ENCODE measurements at regions not wholly inside any gene's neighbourhood (a gene's known extent, or its start where the extent isn't known, plus 50 kb on each side); places are given as distances from the start of the nearest gene placed in this dataset.
"Not testable (repeated sequence)": the region's sequence is repeated elsewhere in the genome, so short reads cannot be mapped to it uniquely, and the experiment has no call there.

- DNase-seq: no peak
Measured at GRCh38 chr13:99733346-99733745, 232.1 kb downstream of the TM9SF2 start.

- no peak for DNase-seq
Measured at GRCh38 chr13:99731747-99732146, 230.5 kb downstream of the TM9SF2 start.

GRCh38 chr13:99730403-99730802 is 229.1 kb downstream of the TM9SF2 start:
- DNase-seq: no peak

GRCh38 chr13:99729745-99730144 is 228.5 kb downstream of the TM9SF2 start:
- DNase-seq: no peak

GRCh38 chr13:99727651-99728050 is 226.4 kb downstream of the TM9SF2 start:
- DNase-seq: not testable (repeated sequence)

- no peak for DNase-seq
Measured at GRCh38 chr13:99726282-99726894, 225.1 kb downstream of the TM9SF2 start.

GRCh38 chr13:99725644-99726043 is 224.4 kb downstream of the TM9SF2 start:
- DNase-seq: no peak

GRCh38 chr13:99724633-99725517 is 223.6 kb downstream of the TM9SF2 start:
- DNase-seq: no peak

GRCh38 chr13:99723878-99724277 is 222.6 kb downstream of the TM9SF2 start:
- no peak for DNase-seq

- DNase-seq: no peak
Measured at GRCh38 chr13:99722931-99723330, 221.7 kb downstream of the TM9SF2 start.

GRCh38 chr13:99722338-99722818 is 221.1 kb downstream of the TM9SF2 start:
- DNase-seq: no peak

GRCh38 chr13:99721606-99722337 is 220.5 kb downstream of the TM9SF2 start:
- DNase-seq: no peak

GRCh38 chr13:99717959-99718674 is 216.8 kb downstream of the TM9SF2 start:
- no peak for DNase-seq

- DNase-seq: no peak
Measured at GRCh38 chr13:99709134-99709533, 207.9 kb downstream of the TM9SF2 start.

GRCh38 chr13:99704390-99704789 is 203.1 kb downstream of the TM9SF2 start:
- no peak for DNase-seq

GRCh38 chr13:99703908-99704307 is 202.6 kb downstream of the TM9SF2 start:
- DNase-seq: no peak

GRCh38 chr13:99702687-99703319 is 201.5 kb downstream of the TM9SF2 start:
- DNase-seq: no peak

- DNase-seq: no peak
Measured at GRCh38 chr13:99700468-99700867, 199.2 kb downstream of the TM9SF2 start.

GRCh38 chr13:99698816-99699099 is 197.5 kb downstream of the TM9SF2 start:
- no peak for DNase-seq

- no peak for DNase-seq
Measured at GRCh38 chr13:99698010-99698815, 196.9 kb downstream of the TM9SF2 start.

GRCh38 chr13:99695857-99696256 is 194.6 kb downstream of the TM9SF2 start:
- no peak for DNase-seq

Data from activated effector memory CD4-positive, alpha-beta T cell treated with anti-CD3 and anti-CD28 coated beads, Interleukin-2, amount 50 U/mL, for 16 hours (primary cell).